GM18907 (cell line): ENCODE measurements at regions not wholly inside any gene's neighbourhood (a gene's known extent, or its start where the extent isn't known, plus 50 kb on each side); places are given as distances from the start of the nearest gene placed in this dataset.

Experiments
- ATAC-seq: cut with Tn5 transposase; IDR thresholded peaks from one replicate; pipeline ENCODE4 v1.9.1; 2021; ENCODE audit warnings: mild to moderate bottlenecking, moderate library complexity; ENCODE audit not compliant: unreplicated experiment

GRCh38 chr4:136194962-136195361 lies 1337.3 kb downstream of the PCDH18 start:
- no peak for ATAC-seq

- no peak for ATAC-seq
Observed at GRCh38 chr4:136186650-136187049, 1345.6 kb downstream of the PCDH18 start.

GRCh38 chr4:136183513-136183912 lies 1348.8 kb downstream of the PCDH18 start:
- no peak for ATAC-seq

GRCh38 chr4:136156947-136157346 lies 1375.3 kb downstream of the PCDH18 start:
- no peak for ATAC-seq

GRCh38 chr4:136150046-136150445 lies 1382.2 kb downstream of the PCDH18 start:
- no peak for ATAC-seq

- no peak for ATAC-seq
Observed at GRCh38 chr4:136136601-136137000, 1395.7 kb downstream of the PCDH18 start.

- ATAC-seq, result no peak
Observed at GRCh38 chr4:136124251-136124745, 1408.0 kb downstream of the PCDH18 start.

GRCh38 chr4:136121426-136121825 lies 1410.9 kb downstream of the PCDH18 start:
- ATAC-seq, result no peak

- no peak for ATAC-seq
Observed at GRCh38 chr4:136113921-136114320, 1418.4 kb downstream of the PCDH18 start.

GRCh38 chr4:136112116-136112515 lies 1420.2 kb downstream of the PCDH18 start:
- no peak for ATAC-seq

- no peak for ATAC-seq
Observed at GRCh38 chr4:136106753-136107152, 1425.5 kb downstream of the PCDH18 start.

GRCh38 chr4:136103616-136104015 lies 1428.7 kb downstream of the PCDH18 start:
- ATAC-seq, result no peak

GRCh38 chr4:136097676-136098075 lies 1434.6 kb downstream of the PCDH18 start:
- no peak for ATAC-seq

- no peak for ATAC-seq
Observed at GRCh38 chr4:136088211-136088867, 1444.0 kb downstream of the PCDH18 start.

- no peak for ATAC-seq
Observed at GRCh38 chr4:136078976-136079375, 1453.3 kb downstream of the PCDH18 start.

- ATAC-seq, result no peak
Observed at GRCh38 chr4:136056748-136057147, 1475.5 kb downstream of the PCDH18 start.

GRCh38 chr4:136055360-136055759 lies 1476.9 kb downstream of the PCDH18 start:
- no peak for ATAC-seq

- ATAC-seq, result no peak
Observed at GRCh38 chr4:136036744-136037143, 1495.5 kb downstream of the PCDH18 start.

GRCh38 chr4:136032391-136032790 lies 1499.9 kb downstream of the PCDH18 start:
- ATAC-seq, result no peak

- no peak for ATAC-seq
Observed at GRCh38 chr4:136025540-136025939, 1506.8 kb downstream of the PCDH18 start.

- ATAC-seq, result no peak
Observed at GRCh38 chr4:136017556-136017955, 1514.7 kb downstream of the PCDH18 start.

- ATAC-seq, result no peak
Observed at GRCh38 chr4:136012220-136012619, 1520.1 kb downstream of the PCDH18 start.

- ATAC-seq, result no peak
Observed at GRCh38 chr4:136009258-136009832, 1522.9 kb downstream of the PCDH18 start.
